HG02938 (cell line): ENCODE measurements at regions not wholly inside any gene's neighbourhood (a gene's known extent, or its start where the extent isn't known, plus 50 kb on each side); places are given as distances from the start of the nearest gene placed in this dataset.
"Not testable (repeated sequence)": the region's sequence is repeated elsewhere in the genome, so short reads cannot be mapped to it uniquely, and the experiment has no call there.

Experiments
- ATAC-seq: cut with Tn5 transposase; IDR thresholded peaks from one replicate; pipeline ENCODE4 v1.9.1; 2021; ENCODE audit warnings: mild to moderate bottlenecking, moderate library complexity; ENCODE audit not compliant: unreplicated experiment

- ATAC-seq, result no peak
Observed at GRCh38 chr7:131068604-131069021, 259.1 kb upstream of the MKLN1 start.

- ATAC-seq, result no peak
Observed at GRCh38 chr7:131071786-131072504, 255.7 kb upstream of the MKLN1 start.

- no peak for ATAC-seq
Observed at GRCh38 chr7:131072505-131073091, 255.1 kb upstream of the MKLN1 start.

- no peak for ATAC-seq
Observed at GRCh38 chr7:131074043-131074442, 253.6 kb upstream of the MKLN1 start.

- ATAC-seq, result no peak
Observed at GRCh38 chr7:131074585-131074984, 253.1 kb upstream of the MKLN1 start.

- ATAC-seq, result no peak
Observed at GRCh38 chr7:131075406-131075805, 252.3 kb upstream of the MKLN1 start.

- ATAC-seq, result no peak
Observed at GRCh38 chr7:131076032-131076431, 251.6 kb upstream of the MKLN1 start.

- no peak for ATAC-seq
Observed at GRCh38 chr7:131076711-131077181, 250.9 kb upstream of the MKLN1 start.

- no peak for ATAC-seq
Observed at GRCh38 chr7:131077735-131078134, 249.9 kb upstream of the MKLN1 start.

- no peak for ATAC-seq
Observed at GRCh38 chr7:131080754-131081153, 246.9 kb upstream of the MKLN1 start.

- ATAC-seq, result no peak
Observed at GRCh38 chr7:131081308-131081707, 246.4 kb upstream of the MKLN1 start.

GRCh38 chr7:131083781-131084180, 243.9 kb upstream of the MKLN1 start:
- ATAC-seq, result no peak

GRCh38 chr7:131084336-131084735, 243.3 kb upstream of the MKLN1 start:
- not testable (repeated sequence) for ATAC-seq

- ATAC-seq, result no peak
Observed at GRCh38 chr7:131087756-131088658, 239.7 kb upstream of the MKLN1 start.

GRCh38 chr7:131090188-131090587, 237.5 kb upstream of the MKLN1 start:
- ATAC-seq, result no peak

- no peak for ATAC-seq
Observed at GRCh38 chr7:131090886-131091692, 236.6 kb upstream of the MKLN1 start.

- ATAC-seq, result no peak
Observed at GRCh38 chr7:131094685-131095084, 233.0 kb upstream of the MKLN1 start.

- ATAC-seq, result no peak
Observed at GRCh38 chr7:131095346-131095745, 232.3 kb upstream of the MKLN1 start.

- ATAC-seq, result no peak
Observed at GRCh38 chr7:131096267-131096927, 231.3 kb upstream of the MKLN1 start.
